A673 (cell line): ENCODE measurements at regions not wholly inside any gene's neighbourhood (a gene's known extent, or its start where the extent isn't known, plus 50 kb on each side); places are given as distances from the start of the nearest gene placed in this dataset.

Source experiments
- BruUV-seq: library from RNA; stranded (reverse); fragments of 400-500 nt; replicated peaks from 2 replicates; lab custom pipeline; 2021; lab: Mats Ljungman, UMichigan
- CTCF ChIA-PET: fragments of 300-600 bp; sonication (Branson Sonifier 250); formaldehyde crosslinking; loops from one replicate; lab custom pipeline; 2022; ENCODE audit warnings: antibody characterized with exemption; lab: Charles Lee
- POLR2A ChIA-PET: fragments of 300-600 bp; sonication (Branson Sonifier 250); formaldehyde crosslinking; loops from one replicate; lab custom pipeline; 2022; ENCODE audit warnings: antibody characterized with exemption; ENCODE audit not compliant: low non-redundant PET; lab: Charles Lee
- DNase-seq: peaks from one replicate; pipeline ENCODE4 v3.0.0-alpha.2; 2015; ENCODE audit warnings: low spot score
- H3K27ac ChIP-seq: fragments of 200-600 bp; sonication (generic); 2 replicates; pipeline ENCODE4 v1.5.1; 2016; ENCODE audit warnings: mixed run types, low read depth, mild to moderate bottlenecking, mixed read lengths, antibody characterized with exemption, low read length; ENCODE audit not compliant: poor library complexity, severe bottlenecking
- H3K27me3 ChIP-seq: fragments of 200-600 bp; sonication (generic); replicated peaks from 2 replicates; pipeline ENCODE4 v1.6.1; 2017; ENCODE audit warnings: mixed run types, low read depth, mild to moderate bottlenecking, mixed read lengths, antibody characterized with exemption, low read length; ENCODE audit not compliant: insufficient read depth, poor library complexity
- H3K36me3 ChIP-seq: fragments of 200-600 bp; sonication (generic); 2 replicates; pipeline ENCODE4 v1.6.1; 2016; ENCODE audit warnings: mixed run types, mild to moderate bottlenecking, mixed read lengths, antibody characterized with exemption, low read length; ENCODE audit not compliant: insufficient read depth, poor library complexity, severe bottlenecking
- H3K4me1 ChIP-seq: fragments of 200-600 bp; sonication (generic); 2 replicates; pipeline ENCODE4 v1.6.1; 2017; ENCODE audit warnings: mixed run types, mild to moderate bottlenecking, mixed read lengths, antibody characterized with exemption, low read length; ENCODE audit not compliant: insufficient read depth, poor library complexity, severe bottlenecking
- H3K4me3 ChIP-seq: fragments of 200-600 bp; sonication (generic); 2 replicates; pipeline ENCODE4 v1.5.1; 2016; ENCODE audit warnings: low read depth, mixed run types, mild to moderate bottlenecking, mixed read lengths, low read length; ENCODE audit not compliant: poor library complexity, severe bottlenecking
- H3K9me3 ChIP-seq: fragments of 200-600 bp; sonication (generic); 2 replicates; pipeline ENCODE4 v1.6.1; 2016; ENCODE audit warnings: mixed run types, low read depth, mild to moderate bottlenecking, mixed read lengths, antibody characterized with exemption, low read length; ENCODE audit not compliant: poor library complexity, severe bottlenecking
- CTCF ChIP-seq: fragments of 300-800, 200-600 bp; sonication (generic); conservative IDR thresholded peaks from 2 replicates; pipeline ENCODE4 v1.5.1; 2017; ENCODE audit warnings: low read depth, mild to moderate bottlenecking, antibody characterized with exemption, low read length, moderate library complexity, mixed read lengths
- EZH2 ChIP-seq: fragments of 200-600 bp; sonication (generic); IDR thresholded peaks from 2 replicates; pipeline ENCODE4 v1.6.1; 2017; ENCODE audit warnings: borderline replicate concordance, low read depth, mild to moderate bottlenecking, mixed read lengths, antibody characterized with exemption, low read length; ENCODE audit not compliant: poor library complexity, severe bottlenecking
- intact Hi-C: fragments of 100-400 bp; cut with micrococcal nuclease; formaldehyde crosslinking; loops from one replicate; pipeline ENCODE4 v1.10.0; 2022; ENCODE audit not compliant: unreplicated experiment

DNA sequence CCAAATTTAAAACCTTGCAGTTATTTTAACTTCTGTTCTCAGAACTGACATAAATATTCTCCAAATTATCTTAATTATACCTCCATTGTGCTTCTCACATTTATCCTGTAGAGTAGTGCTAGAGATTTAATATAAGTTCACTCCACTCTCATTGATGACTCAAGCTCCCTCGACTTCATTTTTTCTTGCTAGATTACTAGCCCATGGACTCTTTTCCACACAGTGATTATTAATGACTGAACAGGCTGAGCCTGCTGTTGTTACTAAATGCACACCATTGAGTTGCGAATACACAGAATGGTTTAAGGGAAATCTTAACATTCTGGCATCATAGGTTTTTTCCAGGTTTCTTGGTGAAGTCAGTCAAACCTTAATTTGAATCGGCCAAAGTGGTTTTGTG lies 179.5 kb upstream of the AKR1E2 start:
- TF ChIP-seq EZH2 (no peak), CTCF (no peak)
- Histone ChIP-seq H3K27me3 (no peaks in the 10 kb centered on the region), H3K36me3 (no peaks in the 10 kb centered on the region), H3K9me3 (no peaks in the 10 kb centered on the region), H3K4me3 (no peak overlapping the region), H3K27ac (no peak overlapping the region), H3K4me1 (no peaks in the 10 kb centered on the region)
- no peak for DNase-seq
- ChIA-PET CTCF (no interaction called here), POLR2A (no interaction called here)
- intact Hi-C loops: no loop called here
- BruUV-seq: no TSS peak

DNA sequence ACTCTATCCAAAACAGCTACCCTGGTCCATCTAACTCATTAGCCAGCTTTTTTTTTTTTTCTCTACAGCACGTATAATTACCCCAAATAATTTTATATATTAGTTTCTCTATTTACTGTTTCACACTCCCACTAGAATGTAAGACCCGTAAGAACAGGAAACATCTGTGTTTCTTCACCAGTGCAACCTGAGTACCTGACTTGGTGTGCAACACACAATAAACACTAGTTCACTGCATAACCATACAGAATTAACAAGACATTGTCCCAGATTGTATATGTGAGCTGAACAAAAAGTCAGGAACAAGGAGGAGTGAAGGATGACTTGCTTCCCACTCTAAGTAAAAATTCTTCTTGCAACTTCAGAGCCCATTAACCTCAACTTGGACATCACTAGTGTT lies 180.2 kb upstream of the AKR1E2 start:
- CTCF ChIA-PET: no interaction called here
- intact Hi-C loops: no loop called here

GRCh38 chr10:4643471-4643870 lies 182.5 kb upstream of the AKR1E2 start:
- intact Hi-C loops: no loop called here
- no TSS peak for BruUV-seq
- Histone ChIP-seq H3K9me3 (no peaks in the 10 kb centered on the region), H3K27me3 (no peaks in the 10 kb centered on the region), H3K27ac (no peak overlapping the region), H3K36me3 (no peaks in the 10 kb centered on the region), H3K4me3 (no peak overlapping the region), H3K4me1 (no peaks in the 10 kb centered on the region)
- ChIA-PET POLR2A (no interaction called here), CTCF (no interaction called here)
- no peak for DNase-seq
- TF ChIP-seq EZH2 (no peak), CTCF (no peak)

More for the DNA sequence above, 180.2 kb upstream of the AKR1E2 start:
- Histone ChIP-seq H3K4me1 (no peaks in the 10 kb centered on the region), H3K27me3 (no peaks in the 10 kb centered on the region), H3K27ac (no peak overlapping the region), H3K4me3 (no peak overlapping the region), H3K36me3 (no peaks in the 10 kb centered on the region), H3K9me3 (no peaks in the 10 kb centered on the region)
- no TSS peak for BruUV-seq
- no peak for DNase-seq
- POLR2A ChIA-PET: no interaction called here
- TF ChIP-seq CTCF (no peak), EZH2 (no peak)
